Stomach smooth muscle (tissue), 2 donors: ENCODE measurements at regions not wholly inside any gene's neighbourhood (a gene's known extent, or its start where the extent isn't known, plus 50 kb on each side); places are given as distances from the start of the nearest gene placed in this dataset.

Experiments used
- H3K27ac ChIP-seq: one replicate; pipeline ENCODE4 v1.7.0; 2013; ENCODE audit warnings: mild to moderate bottlenecking, low read length, inconsistent platforms
- H3K27me3 ChIP-seq, 2 donors: one replicate each; pipeline ENCODE4 v1.7.0; 2013; ENCODE audit warnings: low read length in 2 of 2; ENCODE audit not compliant: insufficient read depth in 2 of 2, control insufficient read depth in 1 of 2
- H3K36me3 ChIP-seq, 2 donors: one replicate each; pipeline ENCODE4 v1.7.0; 2013; ENCODE audit warnings: low read length in 2 of 2; ENCODE audit not compliant: control insufficient read depth in 2 of 2, insufficient read depth in 2 of 2
- H3K4me1 ChIP-seq: one replicate; pipeline ENCODE4 v1.7.0; 2013; ENCODE audit warnings: low read length; ENCODE audit not compliant: control insufficient read depth, insufficient read depth
- H3K4me3 ChIP-seq, 2 donors: one replicate each; pipeline ENCODE4 v1.7.0; 2013; ENCODE audit warnings: low read length in 2 of 2
- H3K9ac ChIP-seq, 2 donors: one replicate each; pipeline ENCODE4 v1.7.0; 2013; ENCODE audit warnings: low read length in 2 of 2, mild to moderate bottlenecking in 1 of 2
- H3K9me3 ChIP-seq, 2 donors: one replicate each; pipeline ENCODE4 v1.7.0; 2013; ENCODE audit warnings: low read length in 2 of 2; ENCODE audit not compliant: control insufficient read depth in 2 of 2
- donor health status: healthy.
- donor health status: Pancreatic carcinoma.

GRCh38 chr3:73694983-73695757 is 70.4 kb upstream of the PDZRN3 start:
- no peaks in the 10 kb centered on the region for H3K4me1 ChIP-seq
- H3K36me3 ChIP-seq = no peaks in the 10 kb centered on the region
- no peaks in the 10 kb centered on the region for H3K9me3 ChIP-seq
- H3K27ac ChIP-seq = no peak overlapping the region
- no peak overlapping the region for H3K9ac ChIP-seq
- no peak overlapping the region for H3K4me3 ChIP-seq
- no peaks in the 10 kb centered on the region for H3K27me3 ChIP-seq

GRCh38 chr3:73687106-73688004 is 62.6 kb upstream of the PDZRN3 start:
- Histone ChIP-seq H3K36me3 (no peaks in the 10 kb centered on the region), H3K9ac (no peak overlapping the region), H3K27me3 (no peaks in the 10 kb centered on the region), H3K4me1 (no peaks in the 10 kb centered on the region), H3K4me3 (no peak overlapping the region), H3K27ac (no peak overlapping the region), H3K9me3 (no peaks in the 10 kb centered on the region)

GRCh38 chr3:73685061-73685460 is 60.3 kb upstream of the PDZRN3 start:
- Histone ChIP-seq H3K4me1 (no peaks in the 10 kb centered on the region), H3K36me3 (no peaks in the 10 kb centered on the region), H3K9ac (no peak overlapping the region), H3K9me3 (no peaks in the 10 kb centered on the region), H3K4me3 (no peak overlapping the region), H3K27ac (no peak overlapping the region), H3K27me3 (no peaks in the 10 kb centered on the region)

- H3K9ac ChIP-seq = no peak overlapping the region
- H3K36me3 ChIP-seq = no peaks in the 10 kb centered on the region
- H3K27me3 ChIP-seq = no peaks in the 10 kb centered on the region
- H3K27ac ChIP-seq = no peak overlapping the region
- no peaks in the 10 kb centered on the region for H3K4me1 ChIP-seq
- no peak overlapping the region for H3K4me3 ChIP-seq
- H3K9me3 ChIP-seq = no peaks in the 10 kb centered on the region
These were observed 59.0 kb upstream of the PDZRN3 start for GRCh38 chr3:73683706-73684105.

- Histone ChIP-seq H3K4me1 (no peaks in the 10 kb centered on the region), H3K9me3 (no peaks in the 10 kb centered on the region), H3K27ac (no peak overlapping the region), H3K27me3 (no peaks in the 10 kb centered on the region), H3K36me3 (no peaks in the 10 kb centered on the region), H3K4me3 (no peak overlapping the region), H3K9ac (no peak overlapping the region)
These were observed 56.9 kb upstream of the PDZRN3 start for GRCh38 chr3:73681610-73682009.

- no peaks in the 10 kb centered on the region for H3K9me3 ChIP-seq
- H3K27me3 ChIP-seq = no peaks in the 10 kb centered on the region
- H3K9ac ChIP-seq = no peak overlapping the region
- no peak overlapping the region for H3K27ac ChIP-seq
- no peaks in the 10 kb centered on the region for H3K36me3 ChIP-seq
- H3K4me1 ChIP-seq = no peaks in the 10 kb centered on the region
- no peak overlapping the region for H3K4me3 ChIP-seq
These were observed 56.5 kb upstream of the PDZRN3 start for GRCh38 chr3:73681198-73681597.

GRCh38 chr3:73680391-73681095 is 55.8 kb upstream of the PDZRN3 start:
- H3K9me3 ChIP-seq = no peaks in the 10 kb centered on the region
- H3K27me3 ChIP-seq = no peaks in the 10 kb centered on the region
- no peak overlapping the region for H3K27ac ChIP-seq
- no peak overlapping the region for H3K9ac ChIP-seq
- H3K36me3 ChIP-seq = no peaks in the 10 kb centered on the region
- H3K4me1 ChIP-seq = no peaks in the 10 kb centered on the region
- H3K4me3 ChIP-seq = no peak overlapping the region

- H3K4me3 ChIP-seq = no peak overlapping the region
- no peaks in the 10 kb centered on the region for H3K27me3 ChIP-seq
- no peak overlapping the region for H3K27ac ChIP-seq
- no peaks in the 10 kb centered on the region for H3K36me3 ChIP-seq
- no peaks in the 10 kb centered on the region for H3K9me3 ChIP-seq
- no peak overlapping the region for H3K9ac ChIP-seq
- no peaks in the 10 kb centered on the region for H3K4me1 ChIP-seq
These were observed 52.7 kb upstream of the PDZRN3 start for GRCh38 chr3:73677336-73678024.
